ENCODE measurements at regions not wholly inside any gene's neighbourhood (a gene's known extent, or its start where the extent isn't known, plus 50 kb on each side); places are given as distances from the start of the nearest gene placed in this dataset.
"Not testable (repeated sequence)": the region's sequence is repeated elsewhere in the genome, so short reads cannot be mapped to it uniquely, and the experiment has no call there.

GRCh38 chr3:28598165-28598564, 249.5 kb upstream of the AZI2 start:
- DNase-seq (ENCODE audit: insufficient read length, low spot score) (no peak), FAIRE-seq (no peak)
- TF ChIP-seq TAF1 (IDR thresholded peaks at IDR 0.05; ENCODE audit: low read depth, low read length): no peak
- no peak for TF ChIP-seq SPI1 (IDR thresholded peaks at IDR 0.05; ENCODE audit: low read depth, low read length)
- no peak for TF ChIP-seq POLR2AphosphoS5 (IDR thresholded peaks at IDR 0.05; ENCODE audit: low read depth, low read length)
- TF ChIP-seq POU2F2 (IDR thresholded peaks at IDR 0.05; ENCODE audit: low read depth, low read length): no peak
- TF ChIP-seq POLR2A (IDR thresholded peaks at IDR 0.05; ENCODE audit: low read depth, low read length): no peak

- TF ChIP-seq TAF1 (IDR thresholded peaks at IDR 0.05; ENCODE audit: low read depth, low read length) (no peak), PAX5 (IDR thresholded peaks at IDR 0.05; ENCODE audit: insufficient read depth, low read length, severe bottlenecking) (no peak), SPI1 (IDR thresholded peaks at IDR 0.05; ENCODE audit: low read depth, low read length) (no peak), POLR2AphosphoS5 (IDR thresholded peaks at IDR 0.05; ENCODE audit: low read depth, low read length) (no peak), POU2F2 (IDR thresholded peaks at IDR 0.05; ENCODE audit: low read depth, low read length) (no peak), POLR2A (IDR thresholded peaks at IDR 0.05; ENCODE audit: low read depth, low read length) (no peak)
- DNase-seq (ENCODE audit: insufficient read length, low spot score) (no peak), FAIRE-seq (no peak)
Observed at GRCh38 chr3:28601291-28601690, 252.7 kb upstream of the AZI2 start.

GRCh38 chr3:28606283-28606682, 257.7 kb upstream of the AZI2 start:
- TF ChIP-seq POLR2A (IDR thresholded peaks at IDR 0.05; ENCODE audit: low read depth, low read length): no peak
- no peak for TF ChIP-seq PAX5 (IDR thresholded peaks at IDR 0.05; ENCODE audit: insufficient read depth, low read length, severe bottlenecking)
- TF ChIP-seq POU2F2 (IDR thresholded peaks at IDR 0.05; ENCODE audit: low read depth, low read length): no peak
- TF ChIP-seq TAF1 (IDR thresholded peaks at IDR 0.05; ENCODE audit: low read depth, low read length): no peak
- TF ChIP-seq SPI1 (IDR thresholded peaks at IDR 0.05; ENCODE audit: low read depth, low read length): no peak
- TF ChIP-seq POLR2AphosphoS5 (IDR thresholded peaks at IDR 0.05; ENCODE audit: low read depth, low read length): no peak
- FAIRE-seq: no peak
- no peak for DNase-seq (ENCODE audit: insufficient read length, low spot score)

GRCh38 chr3:28612232-28612631, 263.6 kb upstream of the AZI2 start:
- TF ChIP-seq TAF1 (IDR thresholded peaks at IDR 0.05; ENCODE audit: low read depth, low read length) (no peak), SPI1 (IDR thresholded peaks at IDR 0.05; ENCODE audit: low read depth, low read length) (no peak), PAX5 (IDR thresholded peaks at IDR 0.05; ENCODE audit: insufficient read depth, low read length, severe bottlenecking) (no peak), POU2F2 (IDR thresholded peaks at IDR 0.05; ENCODE audit: low read depth, low read length) (no peak), POLR2A (IDR thresholded peaks at IDR 0.05; ENCODE audit: low read depth, low read length) (no peak), POLR2AphosphoS5 (IDR thresholded peaks at IDR 0.05; ENCODE audit: low read depth, low read length) (no peak)
- no peak for DNase-seq (ENCODE audit: insufficient read length, low spot score)
- FAIRE-seq: no peak

- FAIRE-seq (no peak), DNase-seq (ENCODE audit: insufficient read length, low spot score) (no peak)
- no peak for TF ChIP-seq POLR2A (IDR thresholded peaks at IDR 0.05; ENCODE audit: low read depth, low read length)
- TF ChIP-seq SPI1 (IDR thresholded peaks at IDR 0.05; ENCODE audit: low read depth, low read length): no peak
- TF ChIP-seq PAX5 (IDR thresholded peaks at IDR 0.05; ENCODE audit: insufficient read depth, low read length, severe bottlenecking): no peak
- TF ChIP-seq POLR2AphosphoS5 (IDR thresholded peaks at IDR 0.05; ENCODE audit: low read depth, low read length): no peak
- no peak for TF ChIP-seq POU2F2 (IDR thresholded peaks at IDR 0.05; ENCODE audit: low read depth, low read length)
- TF ChIP-seq TAF1 (IDR thresholded peaks at IDR 0.05; ENCODE audit: low read depth, low read length): no peak
Observed at GRCh38 chr3:28613511-28614106, 265.0 kb upstream of the AZI2 start.

- FAIRE-seq (no peak), DNase-seq (ENCODE audit: insufficient read length, low spot score) (no peak)
- TF ChIP-seq POLR2AphosphoS5 (IDR thresholded peaks at IDR 0.05; ENCODE audit: low read depth, low read length): no peak
- no peak for TF ChIP-seq POLR2A (IDR thresholded peaks at IDR 0.05; ENCODE audit: low read depth, low read length)
- TF ChIP-seq TAF1 (IDR thresholded peaks at IDR 0.05; ENCODE audit: low read depth, low read length): no peak
- no peak for TF ChIP-seq SPI1 (IDR thresholded peaks at IDR 0.05; ENCODE audit: low read depth, low read length)
- TF ChIP-seq PAX5 (IDR thresholded peaks at IDR 0.05; ENCODE audit: insufficient read depth, low read length, severe bottlenecking): no peak
- TF ChIP-seq POU2F2 (IDR thresholded peaks at IDR 0.05; ENCODE audit: low read depth, low read length): no peak
Observed at GRCh38 chr3:28615071-28615470, 266.4 kb upstream of the AZI2 start.

- TF ChIP-seq POLR2A (IDR thresholded peaks at IDR 0.05; ENCODE audit: low read depth, low read length): no peak
- no peak for TF ChIP-seq TAF1 (IDR thresholded peaks at IDR 0.05; ENCODE audit: low read depth, low read length)
- no peak for TF ChIP-seq PAX5 (IDR thresholded peaks at IDR 0.05; ENCODE audit: insufficient read depth, low read length, severe bottlenecking)
- no peak for TF ChIP-seq POLR2AphosphoS5 (IDR thresholded peaks at IDR 0.05; ENCODE audit: low read depth, low read length)
- no peak for TF ChIP-seq POU2F2 (IDR thresholded peaks at IDR 0.05; ENCODE audit: low read depth, low read length)
- TF ChIP-seq SPI1 (IDR thresholded peaks at IDR 0.05; ENCODE audit: low read depth, low read length): no peak
- FAIRE-seq (no peak), DNase-seq (ENCODE audit: insufficient read length, low spot score) (no peak)
Observed at GRCh38 chr3:28615971-28616370, 267.3 kb upstream of the AZI2 start.

GRCh38 chr3:28617821-28618220, 269.2 kb upstream of the AZI2 start:
- no peak for FAIRE-seq
- no peak for TF ChIP-seq PAX5 (IDR thresholded peaks at IDR 0.05; ENCODE audit: insufficient read depth, low read length, severe bottlenecking)
- no peak for TF ChIP-seq POU2F2 (IDR thresholded peaks at IDR 0.05; ENCODE audit: low read depth, low read length)
- TF ChIP-seq POLR2AphosphoS5 (IDR thresholded peaks at IDR 0.05; ENCODE audit: low read depth, low read length): no peak
- no peak for TF ChIP-seq POLR2A (IDR thresholded peaks at IDR 0.05; ENCODE audit: low read depth, low read length)
- no peak for TF ChIP-seq TAF1 (IDR thresholded peaks at IDR 0.05; ENCODE audit: low read depth, low read length)
- TF ChIP-seq SPI1 (IDR thresholded peaks at IDR 0.05; ENCODE audit: low read depth, low read length): no peak

GRCh38 chr3:28623106-28623505, 274.5 kb upstream of the AZI2 start:
- no peak for TF ChIP-seq PAX5 (IDR thresholded peaks at IDR 0.05; ENCODE audit: insufficient read depth, low read length, severe bottlenecking)
- no peak for TF ChIP-seq POLR2AphosphoS5 (IDR thresholded peaks at IDR 0.05; ENCODE audit: low read depth, low read length)
- no peak for TF ChIP-seq TAF1 (IDR thresholded peaks at IDR 0.05; ENCODE audit: low read depth, low read length)
- no peak for TF ChIP-seq SPI1 (IDR thresholded peaks at IDR 0.05; ENCODE audit: low read depth, low read length)
- TF ChIP-seq POLR2A (IDR thresholded peaks at IDR 0.05; ENCODE audit: low read depth, low read length): no peak
- no peak for TF ChIP-seq POU2F2 (IDR thresholded peaks at IDR 0.05; ENCODE audit: low read depth, low read length)
- no peak for FAIRE-seq
- no peak for DNase-seq (ENCODE audit: insufficient read length, low spot score)

More at GRCh38 chr3:28617821-28618220, 269.2 kb upstream of the AZI2 start:
- no peak for DNase-seq (ENCODE audit: insufficient read length, low spot score)

GRCh38 chr3:28624084-28624483, 275.5 kb upstream of the AZI2 start:
- TF ChIP-seq POU2F2 (IDR thresholded peaks at IDR 0.05; ENCODE audit: low read depth, low read length) (no peak), TAF1 (IDR thresholded peaks at IDR 0.05; ENCODE audit: low read depth, low read length) (no peak), POLR2A (IDR thresholded peaks at IDR 0.05; ENCODE audit: low read depth, low read length) (no peak), POLR2AphosphoS5 (IDR thresholded peaks at IDR 0.05; ENCODE audit: low read depth, low read length) (no peak), SPI1 (IDR thresholded peaks at IDR 0.05; ENCODE audit: low read depth, low read length) (no peak), PAX5 (IDR thresholded peaks at IDR 0.05; ENCODE audit: insufficient read depth, low read length, severe bottlenecking) (no peak)
- DNase-seq (ENCODE audit: insufficient read length, low spot score) (no peak), FAIRE-seq (no peak)

GRCh38 chr3:28627843-28628242, 279.2 kb upstream of the AZI2 start:
- not testable (repeated sequence) for DNase-seq (ENCODE audit: insufficient read length, low spot score); FAIRE-seq

Measured in GM12891 (cell line).